GM10266 (cell line): ENCODE measurements at regions not wholly inside any gene's neighbourhood (a gene's known extent, or its start where the extent isn't known, plus 50 kb on each side); places are given as distances from the start of the nearest gene placed in this dataset.

Source experiments
- DNase-seq: peaks from one replicate; pipeline ENCODE4 v3.0.0; 2012; ENCODE audit errors: extremely low spot score
- TF ChIP-seq, protein P1 (sequence below): IDR thresholded peaks from 2 replicates; pipeline ENCODE4 v1.5.1; 2012; ENCODE audit warnings: mild to moderate bottlenecking, low read depth; ENCODE audit not compliant: control insufficient read depth, insufficient read depth; ENCODE audit errors: missing control alignments

DNA sequence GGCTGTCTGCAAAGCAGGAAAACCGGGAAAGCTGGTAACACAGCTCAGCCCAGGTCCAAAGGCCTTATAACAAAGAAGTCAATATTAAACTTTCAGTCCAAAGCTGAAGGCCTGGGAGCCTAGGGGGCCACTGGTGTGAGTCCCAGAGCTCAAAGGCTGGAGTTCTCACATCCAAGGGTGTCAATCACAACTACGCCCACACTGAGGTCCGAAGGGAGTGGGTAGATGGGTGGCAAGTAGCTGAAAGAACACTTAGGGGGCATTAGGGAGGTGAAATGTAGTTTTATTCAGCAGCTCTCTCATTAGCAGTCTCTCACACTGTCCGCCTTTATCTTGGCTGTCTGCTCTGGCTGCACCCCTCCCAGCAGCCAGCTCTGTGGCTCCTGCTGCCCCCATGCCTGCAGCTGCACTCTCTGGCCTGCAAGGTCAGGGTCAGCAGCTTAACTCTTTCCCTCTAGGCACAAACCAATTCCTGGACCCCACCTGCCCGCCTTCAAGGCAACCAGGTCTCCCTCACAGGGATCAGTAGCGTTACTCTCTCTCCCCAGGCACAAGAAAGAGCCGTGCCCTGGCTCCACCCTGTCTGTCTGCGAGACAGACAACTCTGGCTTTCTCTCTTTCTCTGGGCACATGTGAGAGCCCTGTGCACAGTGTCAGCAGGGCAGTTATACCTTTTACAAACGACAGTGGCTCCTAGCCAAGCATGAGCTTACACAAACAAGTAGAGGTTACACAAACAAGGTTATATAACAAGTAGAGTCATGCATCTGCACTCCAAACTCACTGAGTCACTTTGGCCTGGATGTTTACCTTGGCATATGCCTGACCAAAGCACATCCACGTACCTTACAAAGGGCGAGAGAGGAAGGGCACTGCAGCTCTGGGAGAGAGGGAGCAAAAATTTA lies 249.4 kb upstream of the PCDH20 start:
- TF ChIP-seq, protein P1, sequence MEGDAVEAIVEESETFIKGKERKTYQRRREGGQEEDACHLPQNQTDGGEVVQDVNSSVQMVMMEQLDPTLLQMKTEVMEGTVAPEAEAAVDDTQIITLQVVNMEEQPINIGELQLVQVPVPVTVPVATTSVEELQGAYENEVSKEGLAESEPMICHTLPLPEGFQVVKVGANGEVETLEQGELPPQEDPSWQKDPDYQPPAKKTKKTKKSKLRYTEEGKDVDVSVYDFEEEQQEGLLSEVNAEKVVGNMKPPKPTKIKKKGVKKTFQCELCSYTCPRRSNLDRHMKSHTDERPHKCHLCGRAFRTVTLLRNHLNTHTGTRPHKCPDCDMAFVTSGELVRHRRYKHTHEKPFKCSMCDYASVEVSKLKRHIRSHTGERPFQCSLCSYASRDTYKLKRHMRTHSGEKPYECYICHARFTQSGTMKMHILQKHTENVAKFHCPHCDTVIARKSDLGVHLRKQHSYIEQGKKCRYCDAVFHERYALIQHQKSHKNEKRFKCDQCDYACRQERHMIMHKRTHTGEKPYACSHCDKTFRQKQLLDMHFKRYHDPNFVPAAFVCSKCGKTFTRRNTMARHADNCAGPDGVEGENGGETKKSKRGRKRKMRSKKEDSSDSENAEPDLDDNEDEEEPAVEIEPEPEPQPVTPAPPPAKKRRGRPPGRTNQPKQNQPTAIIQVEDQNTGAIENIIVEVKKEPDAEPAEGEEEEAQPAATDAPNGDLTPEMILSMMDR, result no peak
- no peak for DNase-seq

DNA sequence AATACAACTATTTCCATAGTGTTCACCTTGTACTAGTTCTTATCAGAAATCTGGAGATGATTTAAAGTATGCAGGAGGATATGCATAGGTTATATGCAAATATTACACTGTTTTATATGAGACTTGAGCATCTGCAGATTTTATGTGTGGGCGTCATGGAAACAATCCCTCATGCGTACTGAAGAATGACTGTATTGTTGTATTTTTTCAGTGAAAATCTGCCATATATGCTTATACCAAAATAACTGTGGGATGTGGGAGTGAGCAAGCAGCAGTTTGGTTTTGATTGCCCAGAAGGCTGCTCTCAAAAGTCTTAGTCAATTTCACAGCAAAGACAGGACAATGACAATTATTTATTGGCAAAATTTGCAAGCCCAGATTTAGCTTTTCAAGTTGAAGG lies 238.8 kb upstream of the PCDH20 start:
- TF ChIP-seq, protein P1, result no peak
- DNase-seq, result no peak

DNA sequence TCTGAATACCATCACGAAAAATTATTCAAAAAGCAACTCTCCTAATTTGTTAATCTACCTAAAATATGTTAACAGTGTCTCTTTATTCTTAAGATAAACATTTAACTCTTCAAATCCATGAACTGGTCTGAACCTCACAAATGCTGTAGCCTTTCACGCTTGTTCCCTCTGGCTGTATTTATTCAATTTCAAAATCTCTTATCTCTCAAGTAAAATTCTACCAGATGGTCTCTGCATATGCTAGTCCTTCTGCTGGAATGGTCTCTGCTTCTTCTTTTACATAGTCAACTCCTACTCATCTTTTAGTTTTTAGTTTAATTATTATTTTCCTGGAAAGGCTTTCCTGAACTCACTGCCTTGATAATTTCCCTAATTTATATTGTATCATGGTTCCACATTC lies 232.9 kb upstream of the PCDH20 start:
- TF ChIP-seq, protein P1, result no peak
- no peak for DNase-seq

DNA sequence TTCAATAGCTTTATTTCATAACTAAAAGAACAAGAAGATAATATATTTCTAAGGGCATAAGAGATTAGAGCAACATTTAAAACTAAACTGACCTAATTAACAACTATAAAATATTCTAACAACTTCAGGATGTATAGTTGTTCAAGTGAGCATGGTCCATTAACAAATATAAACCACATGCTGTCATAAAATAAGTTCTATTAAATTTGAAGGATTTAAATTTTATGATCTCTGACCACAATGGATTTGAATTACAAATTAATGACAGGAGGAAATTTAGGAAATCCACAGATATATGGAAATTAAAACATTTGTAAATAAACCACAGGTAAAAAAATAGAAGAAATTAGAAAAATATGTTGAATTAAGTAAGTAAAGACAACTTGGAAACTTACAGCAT lies 196.5 kb upstream of the PCDH20 start:
- no peak for DNase-seq
- TF ChIP-seq, protein P1, result no peak

DNA sequence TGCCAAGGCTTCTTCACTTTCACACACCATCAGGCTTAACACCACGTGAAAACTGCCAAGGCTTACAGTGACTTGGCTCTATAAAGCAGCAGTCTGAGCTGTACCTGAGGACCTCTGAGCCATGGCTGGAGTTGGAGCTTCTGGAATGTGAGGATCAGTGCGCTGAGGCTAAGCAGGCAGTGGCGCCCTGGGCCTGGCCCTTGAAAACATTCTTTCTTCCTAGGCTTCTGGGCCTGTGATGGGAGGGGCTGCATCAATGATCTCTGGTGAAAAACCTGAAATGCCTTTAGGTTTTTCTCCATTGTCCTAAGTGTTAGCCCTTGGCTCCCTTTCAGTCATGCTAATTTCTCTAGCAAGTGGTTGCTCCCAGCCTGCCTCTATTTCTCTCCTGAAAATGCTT lies 192.5 kb upstream of the PCDH20 start:
- TF ChIP-seq, protein P1, result no peak
- DNase-seq, result no peak

DNA sequence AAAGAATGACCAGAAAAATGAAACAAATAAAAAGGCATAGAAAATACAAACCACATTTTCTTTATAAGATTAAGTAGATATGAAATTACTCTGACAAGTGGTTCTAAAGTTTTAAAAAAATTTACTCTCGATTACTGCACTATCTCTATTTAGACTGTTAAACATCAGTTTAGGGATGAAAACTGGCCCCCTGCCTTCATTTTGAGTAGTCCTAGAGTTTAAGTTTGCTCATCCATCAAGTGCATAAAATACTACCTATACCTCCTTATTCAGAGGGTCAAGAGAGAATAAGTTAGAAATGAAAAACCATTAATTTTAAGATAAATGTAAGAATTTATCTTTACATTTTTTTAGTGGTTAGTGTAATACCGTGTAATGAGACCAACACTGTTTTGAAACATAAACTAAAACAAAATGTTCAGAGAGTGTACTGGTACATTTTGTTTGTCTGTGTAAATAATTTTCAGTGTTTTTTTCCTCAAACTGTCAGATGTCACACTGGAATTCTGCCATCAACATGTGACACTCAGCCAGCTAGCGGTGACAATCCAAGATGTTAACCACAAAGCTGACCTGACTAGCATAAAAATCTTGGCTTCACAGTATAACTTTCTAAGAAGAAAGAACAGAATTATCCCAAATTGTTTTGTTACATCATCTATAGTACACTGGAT lies 184.8 kb upstream of the PCDH20 start:
- no peak for DNase-seq
- TF ChIP-seq, protein P1, result no peak

DNA sequence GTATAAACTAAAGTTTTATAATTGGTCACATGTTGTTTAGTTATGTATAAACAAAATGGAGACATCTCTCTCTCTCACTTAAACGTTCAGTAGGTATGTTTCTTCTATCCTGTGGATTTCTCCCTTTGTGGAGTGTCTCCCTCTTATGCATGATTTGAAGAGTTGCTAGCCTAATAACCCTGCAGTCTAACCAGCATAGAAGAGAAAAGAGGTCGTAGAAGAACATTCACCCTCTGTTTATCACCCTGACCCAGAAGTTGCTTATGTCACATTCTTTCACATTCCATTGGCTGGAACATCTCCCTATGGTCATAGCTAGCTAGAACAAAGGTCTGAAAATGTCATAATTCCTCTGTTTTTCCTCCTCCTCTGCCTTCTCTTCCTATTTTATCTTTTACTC lies 176.8 kb upstream of the PCDH20 start:
- DNase-seq, result no peak
- TF ChIP-seq, protein P1, result no peak
